ENCODE measurements at regions not wholly inside any gene's neighbourhood (a gene's known extent, or its start where the extent isn't known, plus 50 kb on each side); places are given as distances from the start of the nearest gene placed in this dataset.

GRCh38 chr11:91241226-91241625 is 983.4 kb upstream of the FAT3 start:
- TF ChIP-seq EZH2 (IDR thresholded peaks at IDR 0.05; ENCODE audit: borderline replicate concordance) (no peak), CTCF (IDR thresholded peaks at IDR 0.05; ENCODE audit: poor library complexity) (no peak), EZH2phosphoT487 (IDR thresholded peaks at IDR 0.05; ENCODE audit: low read depth, severe bottlenecking, unreplicated experiment) (no peak)

All from hepatocyte (in vitro differentiated cells).